ENCODE measurements at regions not wholly inside any gene's neighbourhood (a gene's known extent, or its start where the extent isn't known, plus 50 kb on each side); places are given as distances from the start of the nearest gene placed in this dataset.

GRCh38 chr5:36367524-36367923 is 65.8 kb upstream of the RANBP3L start:
- no peaks in the 10 kb centered on the region for H3K36me3 ChIP-seq
- intact Hi-C loops (cut with DNase I; ENCODE audit: low total_unique reads) = loop anchor here (10.0 kb wide), 1 partner anchor 237 kb away; the partner anchor contains the start of gene SLC1A3
- H3K4me3 ChIP-seq = no peak overlapping the region
- peak overlapping the region in 1 of 2 donors; percentile 17 for H3K27ac ChIP-seq
- H3K27me3 ChIP-seq = no peaks in the 10 kb centered on the region
- no peaks in the 10 kb centered on the region for H3K4me1 ChIP-seq
- no peak for TF ChIP-seq POLR2A (IDR thresholded peaks at IDR 0.05)
- no peak for TF ChIP-seq CTCF (IDR thresholded peaks at IDR 0.05)
- no peak for TF ChIP-seq POLR2AphosphoS5 (IDR thresholded peaks at IDR 0.05)
- H3K9me3 ChIP-seq = no peaks in the 10 kb centered on the region
- DNase-seq (ENCODE audit: low spot score in 2 of 2) = no peak

- intact Hi-C loops (cut with DNase I; ENCODE audit: low total_unique reads) = loop anchor here (10.0 kb wide), 1 partner anchor 236 kb away; the partner anchor contains the start of gene SLC1A3
- no peak for DNase-seq (ENCODE audit: low spot score in 2 of 2)
- no peak overlapping the region for H3K27ac ChIP-seq
- H3K4me3 ChIP-seq = no peak overlapping the region
- TF ChIP-seq POLR2AphosphoS5 (IDR thresholded peaks at IDR 0.05) (no peak), CTCF (IDR thresholded peaks at IDR 0.05) (no peak)
- H3K4me1 ChIP-seq = no peaks in the 10 kb centered on the region
- no peaks in the 10 kb centered on the region for H3K36me3 ChIP-seq
- H3K27me3 ChIP-seq = no peaks in the 10 kb centered on the region
- H3K9me3 ChIP-seq = no peaks in the 10 kb centered on the region
Observed at GRCh38 chr5:36369219-36369690, 67.6 kb upstream of the RANBP3L start.

GRCh38 chr5:36370073-36370472 is 68.4 kb upstream of the RANBP3L start:
- H3K4me1 ChIP-seq = no peaks in the 10 kb centered on the region
- intact Hi-C loops (cut with DNase I; ENCODE audit: low total_unique reads) = no loop called here
- H3K4me3 ChIP-seq = no peak overlapping the region
- TF ChIP-seq POLR2AphosphoS5 (IDR thresholded peaks at IDR 0.05) (no peak), CTCF (IDR thresholded peaks at IDR 0.05) (no peak), POLR2A (IDR thresholded peaks at IDR 0.05) (no peak)
- no peak overlapping the region for H3K27ac ChIP-seq
- no peaks in the 10 kb centered on the region for H3K27me3 ChIP-seq
- no peaks in the 10 kb centered on the region for H3K9me3 ChIP-seq
- no peak for DNase-seq (ENCODE audit: low spot score in 2 of 2)
- H3K36me3 ChIP-seq = no peaks in the 10 kb centered on the region

GRCh38 chr5:36371366-36371765 is 69.7 kb upstream of the RANBP3L start:
- intact Hi-C loops (cut with DNase I; ENCODE audit: low total_unique reads) = no loop called here
- no peak for DNase-seq (ENCODE audit: low spot score in 2 of 2)
- TF ChIP-seq POLR2AphosphoS5 (IDR thresholded peaks at IDR 0.05) = no peak
- TF ChIP-seq POLR2A (IDR thresholded peaks at IDR 0.05) = no peak
- TF ChIP-seq CTCF (IDR thresholded peaks at IDR 0.05) = no peak
- no peaks in the 10 kb centered on the region for H3K36me3 ChIP-seq
- H3K27me3 ChIP-seq = no peaks in the 10 kb centered on the region
- no peak overlapping the region for H3K4me3 ChIP-seq
- H3K4me1 ChIP-seq = no peaks in the 10 kb centered on the region
- no peaks in the 10 kb centered on the region for H3K9me3 ChIP-seq
- H3K27ac ChIP-seq = no peak overlapping the region

- Histone ChIP-seq H3K27ac (peak overlapping the region in 1 of 2 donors; percentile 48), H3K27me3 (no peaks in the 10 kb centered on the region), H3K4me3 (no peak overlapping the region), H3K9me3 (no peaks in the 10 kb centered on the region), H3K4me1 (no peaks in the 10 kb centered on the region), H3K36me3 (no peaks in the 10 kb centered on the region)
- peak in 1 of 2 donors; percentile 56 for DNase-seq (ENCODE audit: low spot score in 2 of 2)
- intact Hi-C loops (cut with DNase I; ENCODE audit: low total_unique reads) = no loop called here
- peak in 2 of 3 donors; percentile 43 to 78 for TF ChIP-seq POLR2AphosphoS5 (IDR thresholded peaks at IDR 0.05)
- no peak for TF ChIP-seq CTCF (IDR thresholded peaks at IDR 0.05)
- no peak for TF ChIP-seq POLR2A (IDR thresholded peaks at IDR 0.05)
Observed at GRCh38 chr5:36373527-36374086, 71.9 kb upstream of the RANBP3L start.
